ENCODE measurements at regions not wholly inside any gene's neighbourhood (a gene's known extent, or its start where the extent isn't known, plus 50 kb on each side); places are given as distances from the start of the nearest gene placed in this dataset.

DNA sequence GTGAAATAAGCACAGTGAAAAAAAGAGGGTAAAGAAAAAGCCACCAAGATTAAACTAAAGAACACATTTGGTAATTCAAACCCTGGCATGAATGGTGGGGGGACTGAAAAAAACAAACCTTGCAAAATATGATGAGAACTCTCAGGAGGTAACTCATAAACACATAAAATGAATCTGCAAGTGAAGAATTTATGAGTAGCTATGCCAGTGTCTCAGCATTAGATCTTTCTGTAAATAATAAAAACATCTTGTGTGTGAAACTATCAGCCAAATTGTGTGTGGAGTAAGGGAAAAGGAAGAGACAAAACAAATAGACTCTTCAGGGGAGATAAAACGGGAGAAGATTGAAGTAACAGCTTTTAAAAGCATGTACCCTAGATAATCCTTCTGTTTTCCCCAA is 129.6 kb upstream of the SPEF2 start:
- H3K4me2 ChIP-seq (ENCODE audit: low read depth, low read length) = no peak overlapping the region

More for the DNA sequence above, 129.6 kb upstream of the SPEF2 start:
- TF ChIP-seq, protein P1, sequence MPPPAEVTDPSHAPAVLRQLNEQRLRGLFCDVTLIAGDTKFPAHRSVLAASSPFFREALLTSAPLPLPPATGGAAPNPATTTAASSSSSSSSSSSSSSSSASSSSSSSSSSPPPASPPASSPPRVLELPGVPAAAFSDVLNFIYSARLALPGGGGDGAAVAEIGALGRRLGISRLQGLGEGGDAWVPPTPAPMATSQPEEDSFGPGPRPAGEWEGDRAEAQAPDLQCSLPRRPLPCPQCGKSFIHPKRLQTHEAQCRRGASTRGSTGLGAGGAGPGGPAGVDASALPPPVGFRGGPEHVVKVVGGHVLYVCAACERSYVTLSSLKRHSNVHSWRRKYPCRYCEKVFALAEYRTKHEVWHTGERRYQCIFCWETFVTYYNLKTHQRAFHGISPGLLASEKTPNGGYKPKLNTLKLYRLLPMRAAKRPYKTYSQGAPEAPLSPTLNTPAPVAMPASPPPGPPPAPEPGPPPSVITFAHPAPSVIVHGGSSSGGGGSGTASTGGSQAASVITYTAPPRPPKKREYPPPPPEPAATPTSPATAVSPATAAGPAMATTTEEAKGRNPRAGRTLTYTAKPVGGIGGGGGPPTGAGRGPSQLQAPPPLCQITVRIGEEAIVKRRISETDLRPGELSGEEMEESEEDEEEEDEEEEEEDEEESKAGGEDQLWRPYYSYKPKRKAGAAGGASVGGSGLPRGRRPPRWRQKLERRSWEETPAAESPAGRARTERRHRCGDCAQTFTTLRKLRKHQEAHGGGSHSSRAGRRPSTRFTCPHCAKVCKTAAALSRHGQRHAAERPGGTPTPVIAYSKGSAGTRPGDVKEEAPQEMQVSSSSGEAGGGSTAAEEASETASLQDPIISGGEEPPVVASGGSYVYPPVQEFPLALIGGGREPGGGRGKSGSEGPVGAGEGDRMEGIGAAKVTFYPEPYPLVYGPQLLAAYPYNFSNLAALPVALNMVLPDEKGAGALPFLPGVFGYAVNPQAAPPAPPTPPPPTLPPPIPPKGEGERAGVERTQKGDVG (CRISPR knock-in tag; IDR thresholded peaks at IDR 0.05; ENCODE audit: borderline replicate concordance) = no peak
- TF ChIP-seq ZNF776 (CRISPR knock-in tag; IDR thresholded peaks at IDR 0.05) (no peak), RORA (CRISPR knock-in tag; IDR thresholded peaks at IDR 0.05) (no peak), PHF20 (CRISPR knock-in tag; IDR thresholded peaks at IDR 0.05) (no peak), ZBTB42 (CRISPR knock-in tag; IDR thresholded peaks at IDR 0.05) (no peak), PHF5A (CRISPR knock-in tag; IDR thresholded peaks at IDR 0.05; ENCODE audit: low read depth, unreplicated experiment) (no peak), NR2F2 (IDR thresholded peaks at IDR 0.05; ENCODE audit: borderline replicate concordance, low read depth) (no peak), HNRNPH1 (optimal IDR thresholded peaks at IDR 0.05; ENCODE audit: low read depth, low read length) (no peak)
- in situ Hi-C loops (cut with HindIII; ENCODE audit: extremely low pct_ligation_motif_present, low pct_unique_long_range_greater_than_20kb) = no loop called here
- POLR2A ChIA-PET = no interaction called here
- Histone ChIP-seq H3K27ac (ENCODE audit: extremely low read length, insufficient read depth, low read length) (no peak overlapping the region), H3K27me3 (ENCODE audit: control insufficient read depth in 1 of 2, insufficient read depth in 2 of 2, low read length in 2 of 2) (no peaks in the 10 kb centered on the region), H3K9me3 (ENCODE audit: low read length) (no peaks in the 10 kb centered on the region), H2AFZ (ENCODE audit: low read length) (no peak overlapping the region), H4K20me1 (ENCODE audit: insufficient read depth, low read length) (no peaks in the 10 kb centered on the region), H3K79me2 (ENCODE audit: insufficient read depth, low read length) (no peaks in the 10 kb centered on the region), H3K4me1 (ENCODE audit: insufficient read depth, low read length) (peaks cover 55% of the 10 kb centered on the region), H3K9ac (ENCODE audit: insufficient read depth, low read depth, low read length) (no peak overlapping the region), H3K36me3 (replicated peaks in 1 of 2; ENCODE audit: control insufficient read depth in 1 of 2, insufficient read depth in 2 of 2, low read length in 2 of 2) (no peaks in the 10 kb centered on the region), H3K4me3 (replicated peaks in 1 of 3; ENCODE audit: insufficient read depth in 1 of 3, low read depth in 2 of 3, low read length in 3 of 3) (no peak overlapping the region)
- intact Hi-C loops (cut with micrococcal nuclease; ENCODE audit: unreplicated experiment) = loop anchor here (10.0 kb wide), 1 partner anchor 353 kb away; no protein-coding TSS in a partner anchor
- ATAC-seq = no peak
- BruUV-seq (replicated peaks) = no TSS peak
- CTCF ChIA-PET (ENCODE audit: low intra/inter-chr PET ratio, low total read pairs) = no interaction called here
- no peak for FAIRE-seq
- WGBS (ENCODE audit: low lambda C conversion rate) = 80% methylated on average over 1 of the region's 1 CpG
- DNase-seq (ENCODE audit: low spot score) = no peak

All from HepG2 (cell line).